ENCODE measurements at regions not wholly inside any gene's neighbourhood (a gene's known extent, or its start where the extent isn't known, plus 50 kb on each side); places are given as distances from the start of the nearest gene placed in this dataset.

- no peak for DNase-seq
Measured at GRCh38 chr13:65103351-65103750, 2126.8 kb downstream of the PCDH9 start.

- peak; percentile 37 for DNase-seq
Measured at GRCh38 chr13:65095161-65096082, 2134.7 kb downstream of the PCDH9 start.

- DNase-seq: no peak
Measured at GRCh38 chr13:65093357-65093756, 2136.8 kb downstream of the PCDH9 start.

- no peak for DNase-seq
Measured at GRCh38 chr13:65091031-65091430, 2139.1 kb downstream of the PCDH9 start.

- DNase-seq: peak; percentile 46
Measured at GRCh38 chr13:65090186-65090585, 2139.9 kb downstream of the PCDH9 start.

GRCh38 chr13:65088906-65089305 lies 2141.2 kb downstream of the PCDH9 start:
- DNase-seq: no peak

GRCh38 chr13:65085977-65086376 lies 2144.2 kb downstream of the PCDH9 start:
- DNase-seq: no peak

- no peak for DNase-seq
Measured at GRCh38 chr13:65074248-65074647, 2155.9 kb downstream of the PCDH9 start.

GRCh38 chr13:65064967-65065366 lies 2165.2 kb downstream of the PCDH9 start:
- DNase-seq: no peak

- no peak for DNase-seq
Measured at GRCh38 chr13:65063753-65064152, 2166.4 kb downstream of the PCDH9 start.

GRCh38 chr13:65057986-65058385 lies 2172.2 kb downstream of the PCDH9 start:
- no peak for DNase-seq

GRCh38 chr13:65054277-65054676 lies 2175.9 kb downstream of the PCDH9 start:
- DNase-seq: no peak

- DNase-seq: no peak
Measured at GRCh38 chr13:65036999-65037398, 2193.1 kb downstream of the PCDH9 start.

- no peak for DNase-seq
Measured at GRCh38 chr13:65035302-65035701, 2194.8 kb downstream of the PCDH9 start.

- no peak for DNase-seq
Measured at GRCh38 chr13:65034266-65034665, 2195.9 kb downstream of the PCDH9 start.

- no peak for DNase-seq
Measured at GRCh38 chr13:65032825-65033224, 2197.3 kb downstream of the PCDH9 start.

- no peak for DNase-seq
Measured at GRCh38 chr13:65028101-65028500, 2202.0 kb downstream of the PCDH9 start.

GRCh38 chr13:65026505-65026904 lies 2203.6 kb downstream of the PCDH9 start:
- DNase-seq: no peak

GRCh38 chr13:65011378-65011777 lies 2218.8 kb downstream of the PCDH9 start:
- no peak for DNase-seq

GRCh38 chr13:64997438-64997837 lies 2232.7 kb downstream of the PCDH9 start:
- no peak for DNase-seq

GRCh38 chr13:64993514-64994164 lies 2236.5 kb downstream of the PCDH9 start:
- DNase-seq: no peak

GRCh38 chr13:64992314-64992713 lies 2237.8 kb downstream of the PCDH9 start:
- no peak for DNase-seq

- no peak for DNase-seq
Measured at GRCh38 chr13:64985075-64985474, 2245.1 kb downstream of the PCDH9 start.

- no peak for DNase-seq
Measured at GRCh38 chr13:64962404-64962803, 2267.7 kb downstream of the PCDH9 start.
